SHP77 (cell line): ENCODE measurements at regions not wholly inside any gene's neighbourhood (a gene's known extent, or its start where the extent isn't known, plus 50 kb on each side); places are given as distances from the start of the nearest gene placed in this dataset.

Experiments used
- DNase-seq, 2 experiments: peaks; one replicate each; lab custom pipeline; 2025; lab: John Stamatoyannopoulos, UW

DNA sequence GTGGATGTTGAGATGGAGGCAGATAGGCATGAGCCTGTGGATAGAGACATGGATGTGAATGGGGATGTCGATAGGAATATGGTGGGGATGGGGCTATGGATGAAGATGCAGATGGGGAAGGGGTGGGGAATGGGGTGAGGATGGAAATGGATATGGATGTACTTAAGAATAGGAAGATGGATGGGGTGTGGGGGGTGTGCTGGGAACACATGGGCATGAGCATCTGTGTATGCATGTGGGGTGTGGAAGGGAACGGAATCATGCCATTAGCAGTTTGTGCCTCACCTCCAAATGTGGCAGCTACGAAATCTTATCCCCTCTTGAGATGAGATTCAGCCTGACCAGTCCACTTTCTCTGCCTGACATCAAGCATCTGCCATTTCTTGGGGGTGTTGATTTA lies 359.5 kb upstream of the MGMT start:
- no peak for DNase-seq

- no peak for DNase-seq
Measured at GRCh38 chr10:129108378-129108777, 358.7 kb upstream of the MGMT start.

DNA sequence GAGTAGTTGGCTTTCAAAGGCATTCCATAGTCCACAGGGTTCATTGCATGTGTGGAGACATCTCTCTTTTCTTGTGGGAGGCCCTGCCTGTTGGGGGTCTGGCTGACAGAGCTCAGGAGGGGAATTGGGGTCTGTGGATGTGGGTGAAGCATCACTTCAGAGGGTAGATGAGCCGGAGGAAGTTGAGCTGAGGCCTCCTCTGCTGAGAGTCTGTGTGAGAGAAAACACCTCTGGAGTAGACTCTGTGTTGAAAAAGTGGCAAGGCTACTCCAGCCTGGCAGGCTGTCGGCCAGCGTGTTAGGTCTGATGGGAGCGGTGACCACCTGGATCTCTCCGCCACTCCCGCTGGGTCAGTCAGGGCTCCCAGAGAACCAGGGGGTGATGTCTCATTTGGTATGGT lies 358.0 kb upstream of the MGMT start:
- DNase-seq, result no peak

GRCh38 chr10:129110780-129111179 lies 356.3 kb upstream of the MGMT start:
- no peak for DNase-seq

DNA sequence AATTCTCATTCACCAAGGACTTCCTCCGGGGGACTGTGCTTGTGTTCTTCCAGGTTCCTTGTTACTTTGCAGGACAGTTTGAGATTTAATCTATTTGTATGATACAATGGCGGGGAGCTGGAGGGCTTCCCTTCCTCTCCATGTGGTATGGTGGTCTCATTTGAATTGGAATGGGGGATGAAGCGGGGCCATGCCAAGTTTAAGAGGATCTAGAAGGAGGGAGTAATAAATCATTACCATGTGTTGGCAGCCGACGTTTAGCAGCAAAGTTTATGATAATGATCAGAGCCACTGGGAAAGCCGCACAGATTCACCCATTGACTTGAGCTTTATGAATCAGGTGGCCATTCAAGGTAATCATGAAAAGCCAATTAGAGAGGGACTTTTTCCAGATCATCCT lies 355.1 kb upstream of the MGMT start:
- no peak for DNase-seq

- no peak for DNase-seq
Measured at GRCh38 chr10:129114588-129114987, 352.5 kb upstream of the MGMT start.

DNA sequence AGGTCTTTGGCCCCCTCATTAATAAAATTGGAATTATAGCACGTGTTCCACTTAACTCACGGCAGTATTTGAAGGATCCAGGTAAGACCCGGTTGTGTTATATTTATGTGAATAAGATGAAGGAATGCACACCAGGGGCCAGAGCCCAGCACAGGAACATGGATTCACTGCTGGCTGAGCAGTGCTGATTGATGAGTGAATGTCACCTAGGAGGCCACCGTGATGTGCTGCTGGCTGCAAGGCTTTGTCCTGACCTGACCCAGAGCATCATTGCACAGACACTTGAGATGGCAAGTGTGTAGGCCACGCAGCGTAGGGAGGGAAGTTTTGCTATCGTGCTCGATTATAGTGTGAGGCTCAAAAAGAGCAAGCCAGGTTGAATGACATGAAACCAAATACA lies 350.7 kb upstream of the MGMT start:
- DNase-seq, result no peak

- DNase-seq, result no peak
Measured at GRCh38 chr10:129120441-129120840, 346.6 kb upstream of the MGMT start.

DNA sequence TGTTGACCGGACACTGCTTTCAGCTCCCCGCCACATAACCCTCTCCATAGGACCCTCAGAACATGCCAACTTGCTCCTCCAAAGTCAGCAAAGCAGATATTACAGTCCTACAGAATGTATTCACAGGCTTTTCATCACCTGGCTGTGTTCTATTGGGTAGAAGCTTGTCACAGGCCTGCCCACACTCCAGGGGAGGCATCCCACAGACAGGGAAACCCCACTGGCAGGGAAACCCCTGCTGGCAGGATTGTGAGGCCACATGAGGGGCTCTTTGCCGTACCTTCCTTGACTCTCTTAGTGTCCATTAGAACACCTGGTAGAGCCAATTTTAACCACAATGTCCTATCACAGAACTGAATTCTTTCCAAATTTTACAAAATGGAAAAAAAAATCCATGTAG lies 344.2 kb upstream of the MGMT start:
- no peak for DNase-seq

DNA sequence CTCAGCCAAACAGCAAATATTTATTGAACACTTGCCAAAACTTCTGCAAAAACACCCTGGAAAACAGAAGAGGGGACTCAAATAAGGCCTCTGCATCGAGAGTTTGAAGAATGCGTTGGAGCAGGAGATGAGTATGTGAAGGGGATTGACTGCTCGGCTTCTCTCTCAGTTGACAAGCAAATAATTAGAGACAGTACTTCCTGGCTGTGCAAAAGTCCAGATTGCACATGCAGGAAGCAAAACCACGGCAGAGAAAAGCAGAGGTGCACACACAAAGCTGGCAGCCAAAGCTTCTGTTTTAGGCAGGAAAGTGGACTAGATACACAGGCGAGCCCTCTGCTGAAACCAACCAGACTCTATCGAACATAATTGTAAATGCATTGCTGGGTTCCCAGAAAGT lies 343.6 kb upstream of the MGMT start:
- no peak for DNase-seq

DNA sequence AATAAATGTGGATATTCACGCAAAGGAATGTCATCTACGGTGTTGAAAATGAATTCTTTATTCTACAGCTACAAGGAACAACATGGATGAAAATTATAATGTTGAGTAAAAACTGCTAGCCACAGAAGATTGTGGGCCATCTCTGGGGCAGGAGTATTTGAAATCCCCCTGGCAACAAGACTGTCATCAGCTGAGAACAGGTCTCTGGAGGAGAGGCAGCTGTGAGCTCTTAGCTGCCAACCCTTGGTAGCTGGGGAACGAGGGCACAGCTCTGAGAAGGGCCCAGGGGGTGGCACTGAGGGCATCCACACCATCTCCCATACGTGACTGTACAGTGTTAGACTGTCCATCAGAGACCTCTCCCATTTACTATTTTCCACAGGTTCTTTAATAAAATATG lies 340.1 kb upstream of the MGMT start:
- no peak for DNase-seq

- DNase-seq, result no peak
Measured at GRCh38 chr10:129131457-129132132, 335.4 kb upstream of the MGMT start.

DNA sequence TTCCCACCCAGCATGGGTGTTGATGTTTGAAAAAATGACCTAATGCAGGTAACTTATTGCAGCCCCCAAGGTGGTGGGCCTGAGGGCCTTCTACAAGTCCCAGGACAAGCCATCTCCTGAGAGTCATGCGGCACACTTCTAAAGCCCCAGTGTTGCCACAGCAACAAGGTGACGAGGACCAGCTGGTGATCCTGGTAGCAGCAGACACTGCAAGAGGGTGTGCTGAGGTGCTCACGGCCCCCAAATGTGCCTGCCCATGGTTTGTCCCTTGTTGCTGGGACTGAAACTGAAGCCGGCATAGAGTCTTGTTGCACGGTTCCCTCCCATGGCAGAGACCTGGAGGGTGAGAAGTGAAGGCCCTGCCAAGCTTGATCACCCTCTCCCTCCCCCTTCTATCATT lies 333.2 kb upstream of the MGMT start:
- no peak for DNase-seq

DNA sequence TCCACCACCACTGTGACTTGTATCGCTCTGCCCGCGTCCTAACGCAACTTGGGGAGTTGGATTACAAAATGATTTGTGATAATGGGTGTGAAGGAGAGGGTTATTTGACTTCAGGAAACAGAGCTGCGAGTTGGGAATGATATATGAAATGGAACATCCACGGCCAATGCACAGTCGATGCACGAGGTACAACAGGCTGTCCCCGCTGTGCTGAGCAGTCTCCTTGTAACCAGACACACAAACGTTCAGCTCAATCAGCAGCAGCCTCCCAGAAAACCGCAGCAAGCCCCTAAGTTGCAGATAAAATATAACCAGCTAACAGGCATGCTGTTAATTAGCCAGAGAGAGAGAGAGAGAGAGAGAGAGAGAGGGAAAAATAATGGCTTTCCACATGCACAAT lies 332.7 kb upstream of the MGMT start:
- DNase-seq, result no peak

DNA sequence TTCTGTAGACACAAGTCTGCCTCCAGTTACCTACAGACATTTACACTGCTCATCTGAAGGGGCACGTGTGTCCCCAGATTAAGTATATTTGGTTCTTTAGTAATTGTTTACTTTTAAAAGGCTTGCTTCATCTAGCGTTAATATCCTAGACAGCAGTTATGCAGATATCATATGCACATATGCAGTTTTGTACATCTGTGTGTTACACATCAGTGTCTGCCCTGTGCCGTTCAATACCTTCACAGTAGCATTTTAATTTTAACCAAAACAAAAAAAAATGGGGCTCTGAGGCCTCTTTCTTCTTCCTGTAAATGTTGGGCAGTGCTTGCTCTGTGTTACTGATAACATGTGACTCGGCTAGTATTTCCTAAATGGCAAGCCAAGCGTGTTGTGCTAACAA lies 331.4 kb upstream of the MGMT start:
- DNase-seq, result no peak

DNA sequence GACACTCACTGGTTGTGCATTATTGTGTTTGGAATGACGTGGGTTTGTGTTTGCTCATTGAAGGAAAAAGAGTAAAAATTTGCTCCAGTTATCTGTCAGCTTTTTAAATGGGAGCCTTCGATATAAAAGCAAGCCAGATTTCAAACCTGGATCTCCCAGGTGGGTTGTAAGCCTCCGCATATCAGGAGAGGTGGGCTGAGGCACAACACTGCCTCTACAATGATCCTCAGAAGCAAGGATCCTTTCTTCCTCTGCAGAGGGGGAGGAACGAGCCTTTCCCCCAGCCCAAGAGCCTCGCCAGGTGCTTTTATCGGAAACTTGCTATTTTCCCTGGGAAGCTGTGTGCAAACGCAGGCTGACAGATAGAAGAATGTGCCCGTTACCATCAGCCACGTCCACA lies 331.0 kb upstream of the MGMT start:
- DNase-seq, result no peak

DNA sequence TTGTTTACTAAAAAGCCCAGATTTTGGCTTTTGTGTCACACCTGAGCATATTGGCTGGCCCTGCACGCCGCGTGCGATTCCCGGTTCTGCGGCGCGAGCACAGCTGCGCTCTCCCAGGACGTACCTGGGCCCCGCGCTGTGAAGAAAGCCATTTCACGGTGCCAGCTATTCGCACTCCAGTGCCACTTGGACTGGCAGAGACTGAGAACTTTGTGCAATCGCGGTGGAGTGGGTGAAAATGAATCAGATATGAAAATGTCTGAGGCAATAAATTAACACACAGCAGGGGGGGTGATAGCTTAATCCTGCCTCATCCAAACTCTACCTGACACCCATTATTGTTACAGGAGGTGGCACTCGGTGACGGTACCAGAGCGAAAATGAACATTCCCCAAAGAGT lies 330.1 kb upstream of the MGMT start:
- no peak for DNase-seq

- DNase-seq, result no peak
Measured at GRCh38 chr10:129140921-129141885, 325.8 kb upstream of the MGMT start.

GRCh38 chr10:129151281-129151680 lies 315.8 kb upstream of the MGMT start:
- no peak for DNase-seq

- no peak for DNase-seq
Measured at GRCh38 chr10:129156406-129156805, 310.6 kb upstream of the MGMT start.

GRCh38 chr10:129157185-129157584 lies 309.9 kb upstream of the MGMT start:
- DNase-seq, result no peak

DNA sequence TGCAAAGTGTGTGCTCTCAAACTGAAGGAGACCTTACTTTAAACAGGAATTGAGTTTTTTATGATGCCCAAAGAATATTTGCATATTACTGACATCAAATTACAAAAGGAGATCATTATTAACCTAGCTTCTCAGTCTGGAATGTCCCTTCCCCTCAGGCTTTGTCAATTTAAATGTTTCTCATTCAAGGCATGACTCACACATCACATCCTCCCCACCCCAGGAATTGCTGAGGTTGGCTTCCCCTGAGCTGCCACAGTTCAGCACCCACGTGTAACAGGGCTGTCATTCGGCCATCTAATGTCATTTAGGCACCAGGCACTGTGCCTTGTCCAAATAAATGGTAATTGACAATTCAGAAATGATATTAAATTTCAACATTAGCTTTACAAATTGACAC lies 305.9 kb upstream of the MGMT start:
- no peak for DNase-seq

DNA sequence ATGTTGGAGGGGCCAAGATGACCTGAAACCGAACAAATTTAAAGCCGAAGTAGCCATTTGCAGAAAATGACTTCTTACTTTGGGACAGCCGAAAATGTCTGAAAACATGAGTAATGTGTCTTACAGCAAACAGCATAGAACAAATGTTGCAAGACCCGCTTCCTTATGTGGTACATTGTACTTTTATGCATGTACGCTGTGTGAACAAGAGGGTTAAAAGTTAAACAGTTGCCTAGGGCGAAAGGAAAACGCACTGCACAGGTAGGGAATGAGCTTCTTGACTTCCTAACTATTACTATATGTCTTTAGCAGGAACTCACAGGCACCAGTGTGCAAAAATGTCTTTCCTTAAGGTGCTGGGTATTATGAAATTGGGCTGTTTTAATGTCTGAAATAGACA lies 303.5 kb upstream of the MGMT start:
- no peak for DNase-seq
